ENCODE measurements at regions not wholly inside any gene's neighbourhood (a gene's known extent, or its start where the extent isn't known, plus 50 kb on each side); places are given as distances from the start of the nearest gene placed in this dataset.

DNA sequence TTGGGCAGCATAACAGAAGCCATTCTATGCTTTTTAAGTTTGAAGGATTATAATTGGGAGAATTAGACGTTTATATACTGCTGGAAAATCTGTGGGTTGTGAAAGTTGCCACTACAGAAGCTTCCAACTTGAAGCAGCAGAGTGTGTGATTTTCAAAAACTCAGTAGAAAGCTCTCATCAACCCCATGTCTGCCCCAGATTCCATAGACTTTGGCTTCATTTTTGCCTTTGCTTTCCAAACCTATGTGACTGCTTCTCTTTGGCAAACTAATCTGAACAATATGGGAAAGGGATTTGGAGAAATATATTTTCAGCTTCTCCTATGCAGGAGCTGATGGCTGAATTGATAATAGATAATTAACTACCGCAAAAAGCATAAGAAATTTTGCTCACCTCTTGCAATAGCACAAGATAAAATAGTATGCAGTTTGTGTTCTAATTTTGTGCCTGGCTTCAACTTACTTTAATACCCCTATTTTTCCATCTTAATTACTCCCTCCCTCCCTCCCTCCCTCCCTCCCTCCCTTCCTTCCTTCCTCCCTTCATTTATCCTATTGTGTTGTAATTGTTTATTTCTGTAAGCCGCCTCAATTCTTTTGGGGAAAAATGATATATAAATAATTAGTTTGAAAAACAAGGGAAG is 214.1 kb upstream of the HS3ST5 start:
- TF ChIP-seq GATA2 (IDR thresholded peaks at IDR 0.05; ENCODE audit: insufficient read depth, insufficient read length, low read depth, low read length) (no peak), EZH2 (IDR thresholded peaks at IDR 0.05; ENCODE audit: borderline replicate concordance, low read depth, low read length, severe bottlenecking) (no peak)
- TF ChIP-seq, protein P1, sequence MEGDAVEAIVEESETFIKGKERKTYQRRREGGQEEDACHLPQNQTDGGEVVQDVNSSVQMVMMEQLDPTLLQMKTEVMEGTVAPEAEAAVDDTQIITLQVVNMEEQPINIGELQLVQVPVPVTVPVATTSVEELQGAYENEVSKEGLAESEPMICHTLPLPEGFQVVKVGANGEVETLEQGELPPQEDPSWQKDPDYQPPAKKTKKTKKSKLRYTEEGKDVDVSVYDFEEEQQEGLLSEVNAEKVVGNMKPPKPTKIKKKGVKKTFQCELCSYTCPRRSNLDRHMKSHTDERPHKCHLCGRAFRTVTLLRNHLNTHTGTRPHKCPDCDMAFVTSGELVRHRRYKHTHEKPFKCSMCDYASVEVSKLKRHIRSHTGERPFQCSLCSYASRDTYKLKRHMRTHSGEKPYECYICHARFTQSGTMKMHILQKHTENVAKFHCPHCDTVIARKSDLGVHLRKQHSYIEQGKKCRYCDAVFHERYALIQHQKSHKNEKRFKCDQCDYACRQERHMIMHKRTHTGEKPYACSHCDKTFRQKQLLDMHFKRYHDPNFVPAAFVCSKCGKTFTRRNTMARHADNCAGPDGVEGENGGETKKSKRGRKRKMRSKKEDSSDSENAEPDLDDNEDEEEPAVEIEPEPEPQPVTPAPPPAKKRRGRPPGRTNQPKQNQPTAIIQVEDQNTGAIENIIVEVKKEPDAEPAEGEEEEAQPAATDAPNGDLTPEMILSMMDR (IDR thresholded peaks at IDR 0.05; ENCODE audit: extremely low read depth in 1 of 2, insufficient read depth in 1 of 2, low read depth in 1 of 2, low read length in 2 of 2) = no peak
